HG02970 (cell line): ENCODE measurements at regions not wholly inside any gene's neighbourhood (a gene's known extent, or its start where the extent isn't known, plus 50 kb on each side); places are given as distances from the start of the nearest gene placed in this dataset.
"Not testable (repeated sequence)": the region's sequence is repeated elsewhere in the genome, so short reads cannot be mapped to it uniquely, and the experiment has no call there.

Source experiments
- ATAC-seq: cut with Tn5 transposase; IDR thresholded peaks from one replicate; pipeline ENCODE4 v1.9.1; 2021; ENCODE audit warnings: mild to moderate bottlenecking, moderate library complexity, moderate number of reproducible peaks; ENCODE audit not compliant: unreplicated experiment, low FRiP score

GRCh38 chr2:66251573-66251972 is 183.4 kb upstream of the MEIS1 start:
- ATAC-seq: no peak

GRCh38 chr2:66249089-66249488 is 185.8 kb upstream of the MEIS1 start:
- ATAC-seq: not testable (repeated sequence)

GRCh38 chr2:66243809-66244208 is 191.1 kb upstream of the MEIS1 start:
- ATAC-seq: not testable (repeated sequence)

- not testable (repeated sequence) for ATAC-seq
Observed at GRCh38 chr2:66242888-66243287, 192.0 kb upstream of the MEIS1 start.

- ATAC-seq: no peak
Observed at GRCh38 chr2:66242099-66242789, 192.7 kb upstream of the MEIS1 start.

GRCh38 chr2:66240286-66240685 is 194.6 kb upstream of the MEIS1 start:
- no peak for ATAC-seq

- no peak for ATAC-seq
Observed at GRCh38 chr2:66239655-66240054, 195.3 kb upstream of the MEIS1 start.

- ATAC-seq: no peak
Observed at GRCh38 chr2:66237803-66238379, 197.0 kb upstream of the MEIS1 start.

- no peak for ATAC-seq
Observed at GRCh38 chr2:66236816-66237802, 197.8 kb upstream of the MEIS1 start.

GRCh38 chr2:66236067-66236685 is 198.7 kb upstream of the MEIS1 start:
- no peak for ATAC-seq

GRCh38 chr2:66235428-66235827 is 199.5 kb upstream of the MEIS1 start:
- no peak for ATAC-seq

GRCh38 chr2:66233981-66234380 is 200.9 kb upstream of the MEIS1 start:
- ATAC-seq: no peak

GRCh38 chr2:66228128-66228547 is 206.8 kb upstream of the MEIS1 start:
- no peak for ATAC-seq

- no peak for ATAC-seq
Observed at GRCh38 chr2:66217039-66217585, 217.8 kb upstream of the MEIS1 start.

GRCh38 chr2:66212749-66213148 is 222.2 kb upstream of the MEIS1 start:
- ATAC-seq: no peak

GRCh38 chr2:66202586-66202985 is 232.3 kb upstream of the MEIS1 start:
- ATAC-seq: no peak

- no peak for ATAC-seq
Observed at GRCh38 chr2:66201242-66201641, 233.7 kb upstream of the MEIS1 start.

- no peak for ATAC-seq
Observed at GRCh38 chr2:66198873-66199272, 236.1 kb upstream of the MEIS1 start.

GRCh38 chr2:66192888-66193287 is 242.0 kb upstream of the MEIS1 start:
- ATAC-seq: no peak

- ATAC-seq: no peak
Observed at GRCh38 chr2:66191311-66191710, 243.6 kb upstream of the MEIS1 start.
